ENCODE measurements at regions not wholly inside any gene's neighbourhood (a gene's known extent, or its start where the extent isn't known, plus 50 kb on each side); places are given as distances from the start of the nearest gene placed in this dataset.

DNA sequence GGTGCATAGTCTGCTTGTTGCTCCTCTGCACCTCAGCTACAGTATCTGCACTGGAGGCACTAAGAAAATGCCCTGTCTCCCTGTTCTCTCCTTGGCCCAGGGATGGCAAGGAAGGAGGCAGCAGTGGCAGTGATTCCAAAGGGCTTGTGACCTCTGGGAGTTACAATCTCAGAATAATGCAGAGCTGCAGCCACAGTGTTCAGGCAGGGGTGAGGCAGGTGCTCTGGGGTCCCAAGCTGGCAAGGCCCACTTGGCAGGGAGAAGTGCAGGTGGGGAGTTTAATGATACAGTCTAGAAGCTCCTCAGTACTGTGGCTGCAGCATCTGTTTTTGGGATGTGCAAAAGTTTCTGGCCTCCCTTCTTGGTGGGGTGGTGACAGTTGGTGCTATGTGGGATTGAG lies 456.4 kb downstream of the CCSER2 start:
- in situ Hi-C loops (cut with MboI; ENCODE audit: low sequenced_read_pairs, unreplicated experiment): no loop called here
- no peak for DNase-seq (ENCODE audit: low spot score)
- TF ChIP-seq, protein P1, sequence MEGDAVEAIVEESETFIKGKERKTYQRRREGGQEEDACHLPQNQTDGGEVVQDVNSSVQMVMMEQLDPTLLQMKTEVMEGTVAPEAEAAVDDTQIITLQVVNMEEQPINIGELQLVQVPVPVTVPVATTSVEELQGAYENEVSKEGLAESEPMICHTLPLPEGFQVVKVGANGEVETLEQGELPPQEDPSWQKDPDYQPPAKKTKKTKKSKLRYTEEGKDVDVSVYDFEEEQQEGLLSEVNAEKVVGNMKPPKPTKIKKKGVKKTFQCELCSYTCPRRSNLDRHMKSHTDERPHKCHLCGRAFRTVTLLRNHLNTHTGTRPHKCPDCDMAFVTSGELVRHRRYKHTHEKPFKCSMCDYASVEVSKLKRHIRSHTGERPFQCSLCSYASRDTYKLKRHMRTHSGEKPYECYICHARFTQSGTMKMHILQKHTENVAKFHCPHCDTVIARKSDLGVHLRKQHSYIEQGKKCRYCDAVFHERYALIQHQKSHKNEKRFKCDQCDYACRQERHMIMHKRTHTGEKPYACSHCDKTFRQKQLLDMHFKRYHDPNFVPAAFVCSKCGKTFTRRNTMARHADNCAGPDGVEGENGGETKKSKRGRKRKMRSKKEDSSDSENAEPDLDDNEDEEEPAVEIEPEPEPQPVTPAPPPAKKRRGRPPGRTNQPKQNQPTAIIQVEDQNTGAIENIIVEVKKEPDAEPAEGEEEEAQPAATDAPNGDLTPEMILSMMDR (IDR thresholded peaks at IDR 0.05; ENCODE audit: borderline replicate concordance, control extremely low read depth, extremely low read depth, insufficient read depth, missing control alignments): no peak

DNA sequence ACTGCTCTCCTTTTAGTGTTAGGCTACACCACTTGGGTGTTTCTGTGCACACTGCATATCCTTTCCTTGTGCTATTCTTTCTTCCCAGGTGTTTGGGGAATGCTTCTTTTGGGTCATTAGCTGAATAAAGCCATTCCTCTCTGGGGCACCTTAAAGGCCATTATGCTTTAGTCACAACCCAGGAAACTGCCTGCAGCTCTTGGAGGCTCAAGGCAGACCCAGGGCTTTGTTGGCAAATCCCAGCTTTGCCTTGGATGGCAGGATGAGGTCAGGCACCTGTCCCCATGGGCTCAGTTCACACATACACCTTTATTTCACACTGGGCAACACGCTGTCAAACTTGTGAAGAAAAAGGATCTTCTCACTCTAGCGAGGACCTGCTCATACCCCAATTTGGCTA lies 460.6 kb downstream of the CCSER2 start:
- TF ChIP-seq, protein P1 (IDR thresholded peaks at IDR 0.05; ENCODE audit: borderline replicate concordance, control extremely low read depth, extremely low read depth, insufficient read depth, missing control alignments): no peak
- in situ Hi-C loops (cut with MboI; ENCODE audit: low sequenced_read_pairs, unreplicated experiment): no loop called here

DNA sequence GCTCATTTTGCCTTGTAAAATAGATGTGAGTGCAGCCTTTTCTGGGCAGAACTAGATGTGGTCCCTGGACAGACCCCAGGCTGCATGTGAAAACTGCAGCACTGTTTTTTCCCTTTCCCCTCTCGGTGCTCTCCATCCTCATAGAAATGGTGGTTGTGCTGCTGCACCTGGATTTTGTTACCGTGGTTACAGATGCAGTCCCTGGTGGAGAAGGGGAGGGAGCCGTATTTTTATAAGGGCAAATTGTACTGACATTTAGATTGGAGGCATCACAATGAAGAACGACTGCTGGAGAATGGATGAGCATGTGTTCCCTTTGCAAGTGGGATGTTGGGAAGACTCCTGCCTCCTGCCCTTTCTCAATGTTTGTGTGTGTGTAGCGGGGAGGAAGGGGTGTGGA lies 469.9 kb downstream of the CCSER2 start:
- in situ Hi-C loops (cut with MboI; ENCODE audit: low sequenced_read_pairs, unreplicated experiment): no loop called here
- TF ChIP-seq, protein P1 (IDR thresholded peaks at IDR 0.05; ENCODE audit: borderline replicate concordance, control extremely low read depth, extremely low read depth, insufficient read depth, missing control alignments): no peak
- DNase-seq (ENCODE audit: low spot score): no peak

More for the DNA sequence above, 460.6 kb downstream of the CCSER2 start:
- DNase-seq (ENCODE audit: low spot score): no peak

DNA sequence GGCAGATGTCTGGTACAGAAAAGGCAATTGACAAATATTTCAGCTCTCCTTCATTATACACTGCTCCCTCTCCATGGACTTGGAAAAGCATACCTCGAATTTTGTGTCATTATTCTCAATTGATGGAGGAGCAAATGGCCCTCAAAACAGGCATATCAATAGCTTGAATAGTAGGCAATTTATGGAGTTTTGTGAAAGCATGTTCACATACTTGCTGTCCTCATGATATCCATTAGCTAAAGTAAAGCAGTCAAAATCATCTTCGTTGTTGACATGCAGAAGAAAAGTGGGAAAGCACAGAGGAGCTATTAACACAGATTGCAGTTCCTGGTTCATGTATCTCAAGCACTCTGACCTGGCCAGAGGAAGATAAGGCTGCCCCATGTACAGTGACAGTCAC lies 472.8 kb downstream of the CCSER2 start:
- in situ Hi-C loops (cut with MboI; ENCODE audit: low sequenced_read_pairs, unreplicated experiment): no loop called here
- DNase-seq (ENCODE audit: low spot score): no peak
- TF ChIP-seq, protein P1 (IDR thresholded peaks at IDR 0.05; ENCODE audit: borderline replicate concordance, control extremely low read depth, extremely low read depth, insufficient read depth, missing control alignments): no peak

DNA sequence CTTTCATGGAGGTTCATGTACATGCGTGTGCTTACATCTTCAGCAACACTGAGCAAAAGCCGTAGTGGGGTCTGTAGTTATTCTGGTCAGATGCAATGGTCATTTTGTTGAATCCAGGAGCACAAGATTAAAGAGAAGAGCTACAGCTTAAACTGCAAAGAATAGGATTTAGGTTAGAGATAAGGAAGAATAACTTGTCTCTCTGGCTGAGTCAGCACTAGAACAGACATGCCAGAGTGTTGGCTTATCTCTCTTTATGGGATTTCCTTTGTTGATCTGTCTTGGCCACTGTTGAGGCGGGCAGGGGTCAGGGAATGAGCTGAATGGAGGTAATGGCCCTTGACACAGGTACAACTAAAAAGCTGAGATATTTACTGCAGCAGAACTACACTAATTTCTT lies 473.5 kb downstream of the CCSER2 start:
- DNase-seq (ENCODE audit: low spot score): no peak
- TF ChIP-seq, protein P1 (IDR thresholded peaks at IDR 0.05; ENCODE audit: borderline replicate concordance, control extremely low read depth, extremely low read depth, insufficient read depth, missing control alignments): no peak
- in situ Hi-C loops (cut with MboI; ENCODE audit: low sequenced_read_pairs, unreplicated experiment): no loop called here

DNA sequence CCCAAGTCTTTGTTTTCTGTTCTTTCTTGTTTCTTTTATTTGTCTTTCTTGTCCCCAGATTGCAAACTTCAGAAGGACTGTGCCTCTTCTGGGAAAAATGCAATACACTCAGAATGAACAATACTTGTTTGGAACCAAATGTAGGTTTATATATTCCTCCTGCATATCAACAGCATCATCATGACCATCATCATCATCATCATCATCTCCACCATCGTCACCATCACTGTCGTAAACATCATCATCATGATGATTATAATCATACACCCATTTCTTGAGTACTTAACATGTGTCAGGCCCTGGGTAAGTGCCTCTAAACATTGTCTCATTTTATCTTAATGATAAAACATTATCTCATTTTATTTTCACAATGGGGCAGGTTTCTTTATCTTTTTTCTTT lies 476.8 kb downstream of the CCSER2 start:
- in situ Hi-C loops (cut with MboI; ENCODE audit: low sequenced_read_pairs, unreplicated experiment): no loop called here
- TF ChIP-seq, protein P1 (IDR thresholded peaks at IDR 0.05; ENCODE audit: borderline replicate concordance, control extremely low read depth, extremely low read depth, insufficient read depth, missing control alignments): no peak
- DNase-seq (ENCODE audit: low spot score): no peak

DNA sequence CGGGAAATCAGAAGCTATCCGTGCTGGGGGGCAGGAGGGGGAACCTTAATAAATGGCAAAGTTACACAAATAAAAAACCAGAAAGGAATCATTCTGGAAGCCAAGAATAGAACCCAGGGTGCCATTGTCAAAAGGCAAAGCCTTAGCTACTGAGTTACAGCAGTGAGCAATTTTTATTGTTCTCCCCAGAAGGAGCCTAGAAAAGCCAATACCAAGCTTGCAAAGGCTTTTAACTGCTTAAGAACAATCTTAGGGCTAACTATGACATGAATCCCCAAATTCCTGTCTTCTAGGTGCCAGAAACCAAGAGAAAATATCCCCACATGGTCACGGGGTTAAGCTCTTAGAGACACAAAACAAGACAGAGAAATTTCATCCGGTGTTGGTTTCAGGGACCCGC lies 482.7 kb downstream of the CCSER2 start:
- TF ChIP-seq, protein P1 (IDR thresholded peaks at IDR 0.05; ENCODE audit: borderline replicate concordance, control extremely low read depth, extremely low read depth, insufficient read depth, missing control alignments): no peak
- in situ Hi-C loops (cut with MboI; ENCODE audit: low sequenced_read_pairs, unreplicated experiment): no loop called here
- no peak for DNase-seq (ENCODE audit: low spot score)

All from GM13976 (cell line).